ENCODE measurements at regions not wholly inside any gene's neighbourhood (a gene's known extent, or its start where the extent isn't known, plus 50 kb on each side); places are given as distances from the start of the nearest gene placed in this dataset.
"Not testable (repeated sequence)": the region's sequence is repeated elsewhere in the genome, so short reads cannot be mapped to it uniquely, and the experiment has no call there.

DNA sequence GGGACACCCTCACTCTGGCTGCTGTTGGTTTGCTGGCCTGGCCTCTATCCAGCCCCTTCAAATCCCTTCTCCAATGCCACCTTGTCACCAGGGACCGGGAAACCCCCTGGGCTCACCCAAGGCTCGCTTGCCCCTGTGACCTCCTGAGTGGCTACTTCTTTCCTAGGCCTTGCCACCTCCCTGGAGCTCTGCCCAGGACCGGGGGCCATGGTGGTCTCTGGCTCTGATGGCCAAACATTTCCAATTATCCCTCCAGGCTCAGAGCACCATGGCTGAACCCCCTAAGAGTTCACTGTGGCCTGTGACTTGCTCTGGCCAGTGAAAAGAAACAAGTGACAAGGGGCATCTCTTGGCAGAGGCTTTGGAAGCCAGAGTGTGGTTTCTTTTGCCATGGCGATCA lies 237.6 kb downstream of the TFCP2L1 start:
- DNase-seq (ENCODE audit: low read depth), result no peak

- peak; percentile 10 for DNase-seq (ENCODE audit: low read depth)
Measured at GRCh38 chr2:121049131-121049530, 235.9 kb downstream of the TFCP2L1 start.

GRCh38 chr2:121049950-121050585 lies 234.9 kb downstream of the TFCP2L1 start:
- DNase-seq (ENCODE audit: low read depth), result no peak

GRCh38 chr2:121051311-121051710 lies 233.7 kb downstream of the TFCP2L1 start:
- DNase-seq (ENCODE audit: low read depth), result no peak

- no peak for DNase-seq (ENCODE audit: low read depth)
Measured at GRCh38 chr2:121052023-121052422, 233.0 kb downstream of the TFCP2L1 start.

DNA sequence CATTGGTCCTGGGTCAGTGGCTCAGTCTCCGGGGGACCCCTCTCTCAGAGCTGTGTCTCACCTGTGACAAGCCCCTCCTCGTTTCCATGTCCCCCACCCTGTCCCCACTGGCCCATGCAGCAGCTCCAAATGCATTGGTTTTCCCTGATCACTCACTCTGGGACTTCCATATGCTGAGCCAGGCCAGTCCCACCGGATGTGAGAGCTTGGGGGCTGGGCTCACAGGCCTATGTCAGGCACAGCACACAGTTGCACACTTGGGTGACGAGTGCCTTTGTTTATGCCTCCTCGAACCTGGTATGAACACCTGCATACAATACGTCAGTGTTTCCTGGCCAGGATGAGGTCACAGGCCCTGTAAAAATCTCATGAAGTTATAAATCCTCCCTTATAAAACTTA lies 232.5 kb downstream of the TFCP2L1 start:
- no peak for DNase-seq (ENCODE audit: low read depth)

DNA sequence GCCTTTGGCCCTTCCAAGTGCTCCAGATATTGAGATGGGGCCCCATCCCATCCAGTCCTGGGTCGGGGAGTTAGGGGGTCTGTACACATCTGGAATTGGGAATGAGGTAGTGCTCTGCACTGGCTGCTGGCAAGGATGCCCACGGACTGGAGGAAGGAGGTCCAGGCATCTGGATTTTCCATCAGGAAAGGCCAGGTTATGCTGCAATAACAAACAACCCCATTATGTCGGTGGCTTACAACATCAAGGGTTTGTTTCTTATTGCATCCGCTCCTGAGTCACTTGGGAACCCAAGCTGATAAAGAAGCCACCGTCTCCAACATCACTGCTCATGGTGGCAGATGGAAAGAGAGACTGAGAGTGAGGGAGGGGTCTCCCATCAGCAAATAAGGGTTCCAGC lies 229.9 kb downstream of the TFCP2L1 start:
- DNase-seq (ENCODE audit: low read depth), result no peak

- DNase-seq (ENCODE audit: low read depth), result no peak
Measured at GRCh38 chr2:121055501-121055900, 229.5 kb downstream of the TFCP2L1 start.

- no peak for DNase-seq (ENCODE audit: low read depth)
Measured at GRCh38 chr2:121058852-121059558, 226.0 kb downstream of the TFCP2L1 start.

- no peak for DNase-seq (ENCODE audit: low read depth)
Measured at GRCh38 chr2:121059651-121060649, 225.1 kb downstream of the TFCP2L1 start.

- DNase-seq (ENCODE audit: low read depth), result no peak
Measured at GRCh38 chr2:121061633-121062032, 223.4 kb downstream of the TFCP2L1 start.

DNA sequence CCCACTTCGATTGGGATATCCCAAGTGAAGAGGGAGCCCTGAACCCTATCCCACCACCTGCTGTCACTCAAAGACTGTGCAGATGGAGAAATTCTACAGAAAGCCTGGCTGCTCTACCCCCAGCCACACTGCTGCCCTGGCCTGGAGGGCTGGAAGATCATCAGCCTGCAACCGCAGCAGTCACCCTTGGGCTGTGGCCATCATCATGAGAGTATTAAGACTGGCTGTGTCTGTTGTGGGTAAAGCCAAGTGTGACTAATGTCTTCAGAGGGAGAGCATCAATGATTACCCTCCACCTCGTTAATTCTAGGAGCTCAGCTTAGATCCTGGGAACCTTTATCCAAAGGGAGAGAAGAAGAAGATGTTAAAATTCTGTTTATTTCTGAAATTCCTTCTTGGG lies 221.5 kb downstream of the TFCP2L1 start:
- DNase-seq (ENCODE audit: low read depth), result peak; percentile 18

DNA sequence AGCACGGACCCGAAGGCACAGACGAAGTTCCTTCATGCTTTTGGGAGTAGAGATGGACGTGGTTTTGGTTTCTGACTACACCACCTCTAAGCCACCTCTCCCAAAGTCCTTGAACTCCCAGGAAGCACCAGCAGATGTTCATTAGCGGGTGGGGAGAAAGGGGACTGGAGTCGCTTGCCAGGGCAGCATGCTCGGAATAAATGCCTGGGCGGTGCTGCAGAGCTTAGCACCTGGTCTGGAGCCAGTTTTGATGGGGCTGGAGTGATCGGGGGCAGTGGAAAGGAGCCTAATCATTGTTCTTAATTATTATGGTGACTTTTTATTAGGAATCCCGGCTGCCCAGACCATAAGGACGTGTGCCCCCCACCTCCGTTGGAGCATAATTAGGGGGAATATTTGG lies 220.8 kb downstream of the TFCP2L1 start:
- DNase-seq (ENCODE audit: low read depth), result no peak

GRCh38 chr2:121065239-121065638 lies 219.8 kb downstream of the TFCP2L1 start:
- DNase-seq (ENCODE audit: low read depth), result no peak

DNA sequence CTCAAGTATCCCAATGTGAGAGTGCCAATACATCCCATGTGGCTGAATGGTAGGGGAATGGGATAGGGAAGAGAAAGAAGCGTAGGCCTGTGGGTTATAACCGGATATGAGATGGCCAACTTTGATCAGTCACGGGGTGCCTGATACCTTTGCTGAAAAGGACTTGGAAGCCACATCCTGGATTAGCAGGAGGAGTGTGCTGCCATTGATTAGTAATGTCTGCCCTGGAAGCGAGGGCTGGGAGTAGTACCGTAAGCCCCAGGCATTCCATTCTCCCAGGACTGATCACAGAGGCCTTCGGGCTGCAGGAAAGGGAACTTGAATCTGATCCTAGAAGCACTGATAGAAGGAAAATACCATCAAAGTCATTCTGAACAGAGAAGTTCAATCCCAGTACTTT lies 218.5 kb downstream of the TFCP2L1 start:
- no peak for DNase-seq (ENCODE audit: low read depth)

DNA sequence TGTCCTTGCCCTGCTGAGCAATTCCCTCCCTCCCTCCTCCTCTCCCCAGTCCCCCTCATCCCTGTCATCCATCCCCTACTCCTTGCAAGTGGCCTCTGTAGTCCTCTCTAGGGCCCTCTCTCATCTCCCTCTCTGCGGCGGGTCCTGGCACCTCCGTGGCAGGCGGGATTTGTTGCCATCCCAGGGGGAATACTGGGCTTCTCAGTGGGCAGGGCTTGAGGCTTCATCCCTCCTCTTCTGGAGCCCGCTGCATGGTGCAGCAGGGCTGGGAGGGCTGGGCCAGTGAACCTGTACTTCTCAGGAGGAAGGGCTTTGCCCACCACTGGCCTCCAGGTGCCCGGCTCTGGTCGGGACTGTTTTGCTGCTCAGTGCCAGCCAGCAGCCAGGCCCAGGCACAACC lies 216.2 kb downstream of the TFCP2L1 start:
- no peak for DNase-seq (ENCODE audit: low read depth)

DNA sequence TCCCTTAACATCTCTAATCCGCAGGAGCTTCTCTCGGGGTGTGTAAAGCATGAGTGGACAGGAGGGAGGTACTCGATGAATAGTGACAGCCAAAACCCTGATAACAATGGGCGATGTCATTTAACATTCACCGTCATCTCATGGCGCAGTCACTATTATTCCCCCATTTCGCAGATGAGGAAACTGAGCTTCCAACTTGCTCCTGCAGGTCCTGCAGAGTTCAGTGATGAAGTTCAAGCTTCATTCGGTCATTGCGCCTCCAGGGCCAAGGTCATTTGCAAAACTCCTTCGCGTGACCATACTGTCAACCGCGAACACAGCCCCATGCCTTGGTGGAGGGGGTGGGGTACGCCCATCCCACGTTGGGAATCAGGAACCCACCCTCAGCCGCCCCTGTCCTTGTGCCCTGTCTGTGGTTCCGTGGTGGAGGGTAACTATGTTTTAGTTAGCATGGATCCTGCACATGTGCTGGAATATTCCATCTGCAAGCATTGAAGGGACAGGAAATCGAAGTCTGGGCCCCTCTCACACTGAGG lies 215.5 kb downstream of the TFCP2L1 start:
- no peak for DNase-seq (ENCODE audit: low read depth)

DNA sequence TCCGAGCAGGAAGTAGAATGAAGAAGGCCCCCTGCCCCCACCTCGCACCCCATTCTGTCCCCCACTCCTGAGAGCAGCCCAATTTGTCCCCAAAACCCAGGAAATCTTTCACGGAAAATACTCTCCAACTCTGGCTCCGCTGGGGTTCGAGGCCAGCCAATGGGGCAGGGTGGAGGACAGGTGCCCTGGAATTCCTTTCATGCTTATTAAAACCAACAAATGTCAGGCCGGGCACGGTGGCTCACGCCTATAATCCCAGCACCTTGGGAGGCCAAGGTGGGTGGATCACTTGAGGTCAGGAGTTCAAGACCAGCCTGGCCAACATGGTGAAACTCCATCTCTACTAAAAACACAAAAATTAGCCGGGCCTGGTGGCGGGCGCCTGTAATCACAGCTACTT lies 214.9 kb downstream of the TFCP2L1 start:
- DNase-seq (ENCODE audit: low read depth), result not testable (repeated sequence)

DNA sequence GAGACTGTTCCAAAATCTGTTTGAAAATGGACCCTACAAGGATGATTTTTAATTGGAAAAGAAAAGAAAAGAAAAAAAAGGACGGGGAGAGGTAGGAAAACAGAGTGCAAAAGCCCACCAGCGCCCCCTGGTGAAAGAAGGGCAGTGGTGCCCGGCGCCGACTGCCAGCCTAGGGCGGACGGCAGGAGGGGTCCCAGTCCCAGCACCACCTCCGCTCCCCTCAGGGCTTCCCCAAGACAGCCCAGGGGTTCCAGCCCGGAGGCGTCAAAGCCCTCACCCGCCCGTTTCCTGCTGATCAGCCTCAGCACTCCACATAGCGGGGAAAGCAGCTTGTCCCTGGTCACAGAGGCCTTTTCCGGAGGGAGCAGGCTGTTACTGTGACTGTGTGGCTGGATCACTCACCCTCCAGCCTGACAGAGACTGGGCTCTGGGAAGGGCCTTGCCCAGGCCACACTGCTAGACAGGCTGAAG lies 213.9 kb downstream of the TFCP2L1 start:
- DNase-seq (ENCODE audit: low read depth), result no peak

DNA sequence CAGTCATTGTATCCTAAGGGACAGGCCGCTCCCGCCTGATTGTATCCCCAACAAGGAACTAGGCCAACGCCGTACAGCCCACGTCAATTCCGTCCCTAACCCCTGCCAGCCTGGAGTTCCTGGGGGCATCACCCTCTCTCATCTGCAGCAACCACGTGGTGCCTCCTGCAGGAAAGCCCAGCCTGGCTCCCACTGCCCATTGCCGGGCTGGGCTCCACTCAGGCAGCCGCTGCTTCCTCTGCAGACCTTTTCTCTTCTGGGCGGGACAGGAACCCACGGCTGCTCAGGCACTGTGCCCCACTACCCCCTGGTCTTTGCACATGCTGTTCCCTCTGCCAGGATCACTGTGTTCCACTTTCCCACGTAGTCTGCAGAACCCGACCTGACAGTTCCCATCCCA lies 212.2 kb downstream of the TFCP2L1 start:
- DNase-seq (ENCODE audit: low read depth), result no peak

- no peak for DNase-seq (ENCODE audit: low read depth)
Measured at GRCh38 chr2:121073320-121074210, 211.4 kb downstream of the TFCP2L1 start.
